ENCODE measurements at regions not wholly inside any gene's neighbourhood (a gene's known extent, or its start where the extent isn't known, plus 50 kb on each side); places are given as distances from the start of the nearest gene placed in this dataset.
"Not testable (repeated sequence)": the region's sequence is repeated elsewhere in the genome, so short reads cannot be mapped to it uniquely, and the experiment has no call there.

DNA sequence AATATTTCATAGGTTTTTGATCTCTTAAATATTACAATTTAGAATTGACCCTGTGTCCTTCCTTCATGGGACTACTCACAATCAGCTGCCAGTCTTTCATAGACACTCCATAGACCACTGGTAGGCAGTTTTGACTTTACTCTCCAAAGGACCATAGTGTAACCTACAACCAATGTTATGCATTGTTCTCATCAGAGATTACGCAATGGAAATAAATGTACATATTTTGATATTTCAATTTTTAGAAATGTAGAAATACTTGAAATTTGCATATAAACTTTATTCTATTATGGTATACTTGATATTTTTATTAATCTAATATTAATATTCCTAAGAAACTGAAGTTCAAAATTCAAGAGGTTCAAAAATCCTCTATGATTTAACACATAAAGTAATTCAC, 446.4 kb upstream of the KCND2 start:
- Histone ChIP-seq H3K9me3 (ENCODE audit: low read depth, low read length) (no peaks in the 10 kb centered on the region), H3K27ac (no peak overlapping the region), H3K36me3 (ENCODE audit: insufficient read depth, low read length) (no peaks in the 10 kb centered on the region), H3K4me3 (no peak overlapping the region), H3K9ac (ENCODE audit: insufficient read length) (no peak overlapping the region)
- TF ChIP-seq POLR2AphosphoS5 (IDR thresholded peaks at IDR 0.05; ENCODE audit: borderline replicate concordance, low read depth, low read length) (no peak), FOXP2 (optimal IDR thresholded peaks at IDR 0.05; ENCODE audit: control extremely low read depth, extremely low read length, insufficient read depth) (no peak), EZH2 (IDR thresholded peaks at IDR 0.05) (no peak)
- no peak for DNase-seq (ENCODE audit: low read depth, low spot score)

DNA sequence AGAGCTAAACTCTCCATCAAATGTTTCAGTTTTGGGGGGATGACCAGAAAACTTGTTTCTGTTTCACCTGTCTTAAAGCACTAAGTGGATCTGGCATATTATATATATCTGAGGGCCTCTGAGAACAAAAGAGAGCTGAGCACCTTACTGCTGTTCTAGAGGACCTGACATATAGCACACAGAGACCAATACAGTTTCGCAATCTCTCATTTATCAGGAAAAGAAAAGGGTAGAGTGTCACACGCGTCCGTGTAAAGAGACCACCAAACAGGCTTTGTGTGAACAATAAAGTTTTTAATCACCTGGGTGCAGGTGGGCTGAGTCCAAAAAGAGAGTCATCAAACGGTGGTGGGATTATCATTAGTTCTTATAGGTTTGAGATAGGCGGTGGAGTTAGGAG, 434.5 kb upstream of the KCND2 start:
- no peak for DNase-seq (ENCODE audit: low read depth, low spot score)
- no peaks in the 10 kb centered on the region for H3K9me3 ChIP-seq (ENCODE audit: low read depth, low read length)
- no peak overlapping the region for H3K27ac ChIP-seq
- H3K36me3 ChIP-seq (ENCODE audit: insufficient read depth, low read length), result no peaks in the 10 kb centered on the region
- no peak overlapping the region for H3K4me3 ChIP-seq
- H3K9ac ChIP-seq (ENCODE audit: insufficient read length), result no peak overlapping the region
- TF ChIP-seq FOXP2 (optimal IDR thresholded peaks at IDR 0.05; ENCODE audit: control extremely low read depth, extremely low read length, insufficient read depth) (no peak), EZH2 (IDR thresholded peaks at IDR 0.05) (no peak), POLR2AphosphoS5 (IDR thresholded peaks at IDR 0.05; ENCODE audit: borderline replicate concordance, low read depth, low read length) (no peak)

DNA sequence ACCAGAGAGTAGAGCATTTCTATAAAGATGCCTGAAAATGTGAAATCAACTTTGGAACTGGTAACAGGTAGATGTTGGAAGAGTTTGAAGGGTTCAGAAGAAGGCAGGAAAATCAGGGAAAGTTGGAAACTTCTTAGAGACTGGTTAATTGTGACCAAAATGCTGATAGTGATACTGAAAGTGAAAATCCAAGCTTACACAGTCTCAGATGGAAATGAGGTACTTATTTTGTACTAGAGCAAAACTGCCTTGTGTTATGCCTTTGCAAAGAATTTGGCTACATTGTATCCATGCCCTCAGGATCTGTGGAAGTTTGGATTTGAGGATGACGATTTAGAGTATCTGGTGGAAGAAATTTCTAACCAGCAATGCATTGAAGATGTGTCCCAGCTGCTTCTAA, 430.6 kb upstream of the KCND2 start:
- no peak overlapping the region for H3K4me3 ChIP-seq
- H3K27ac ChIP-seq, result no peak overlapping the region
- no peaks in the 10 kb centered on the region for H3K36me3 ChIP-seq (ENCODE audit: insufficient read depth, low read length)
- H3K9ac ChIP-seq (ENCODE audit: insufficient read length), result no peak overlapping the region
- H3K9me3 ChIP-seq (ENCODE audit: low read depth, low read length), result no peaks in the 10 kb centered on the region
- DNase-seq (ENCODE audit: low read depth, low spot score), result no peak
- TF ChIP-seq FOXP2 (optimal IDR thresholded peaks at IDR 0.05; ENCODE audit: control extremely low read depth, extremely low read length, insufficient read depth) (no peak), EZH2 (IDR thresholded peaks at IDR 0.05) (no peak), POLR2AphosphoS5 (IDR thresholded peaks at IDR 0.05; ENCODE audit: borderline replicate concordance, low read depth, low read length) (no peak)

DNA sequence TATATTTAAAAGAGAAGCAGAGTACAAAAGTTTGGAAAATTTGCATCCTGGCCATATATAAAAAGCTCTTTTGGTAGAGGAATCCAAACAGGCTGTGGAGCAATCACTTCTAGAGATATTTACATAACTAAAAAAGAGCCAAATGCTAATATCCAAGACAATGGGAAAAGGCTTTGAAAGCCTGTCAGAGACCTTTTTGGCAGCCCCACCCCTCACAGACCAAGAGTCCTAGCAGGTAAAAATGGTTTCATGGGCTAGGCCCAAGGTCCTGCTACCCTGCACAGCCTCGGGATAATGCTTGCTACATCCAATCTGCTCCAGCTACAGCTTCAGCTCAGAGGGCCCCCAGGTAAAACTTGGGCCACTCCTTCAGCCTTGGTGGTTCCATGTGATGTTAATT, 430.2 kb upstream of the KCND2 start:
- no peak overlapping the region for H3K4me3 ChIP-seq
- no peak overlapping the region for H3K9ac ChIP-seq (ENCODE audit: insufficient read length)
- no peak overlapping the region for H3K27ac ChIP-seq
- no peak for DNase-seq (ENCODE audit: low read depth, low spot score)
- no peaks in the 10 kb centered on the region for H3K9me3 ChIP-seq (ENCODE audit: low read depth, low read length)
- H3K36me3 ChIP-seq (ENCODE audit: insufficient read depth, low read length), result no peaks in the 10 kb centered on the region
- no peak for TF ChIP-seq EZH2 (IDR thresholded peaks at IDR 0.05)
- no peak for TF ChIP-seq FOXP2 (optimal IDR thresholded peaks at IDR 0.05; ENCODE audit: control extremely low read depth, extremely low read length, insufficient read depth)
- TF ChIP-seq POLR2AphosphoS5 (IDR thresholded peaks at IDR 0.05; ENCODE audit: borderline replicate concordance, low read depth, low read length), result no peak

DNA sequence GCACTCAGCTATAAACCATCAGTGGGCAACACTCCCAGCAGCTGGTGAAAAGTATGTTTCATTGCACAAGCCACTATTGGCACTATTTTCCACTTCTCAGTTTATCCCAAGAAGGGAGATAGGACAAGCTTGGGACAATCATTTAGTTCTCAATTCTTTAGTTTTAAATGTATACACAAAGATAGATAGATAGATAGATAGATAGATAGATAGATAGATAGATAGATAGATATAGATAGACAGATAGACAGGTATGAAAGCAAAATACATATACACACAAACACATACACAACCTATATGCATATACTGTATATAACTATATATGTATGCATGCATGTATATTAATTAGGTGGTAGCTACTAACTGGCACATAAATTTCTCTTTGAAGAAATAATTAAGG, 411.6 kb upstream of the KCND2 start:
- H3K9me3 ChIP-seq (ENCODE audit: low read depth, low read length), result no peaks in the 10 kb centered on the region
- no peak overlapping the region for H3K9ac ChIP-seq (ENCODE audit: insufficient read length)
- H3K36me3 ChIP-seq (ENCODE audit: insufficient read depth, low read length), result no peaks in the 10 kb centered on the region
- H3K4me3 ChIP-seq, result no peak overlapping the region
- TF ChIP-seq FOXP2 (optimal IDR thresholded peaks at IDR 0.05; ENCODE audit: control extremely low read depth, extremely low read length, insufficient read depth), result no peak
- no peak for TF ChIP-seq EZH2 (IDR thresholded peaks at IDR 0.05)
- no peak for TF ChIP-seq POLR2AphosphoS5 (IDR thresholded peaks at IDR 0.05; ENCODE audit: borderline replicate concordance, low read depth, low read length)
- no peak overlapping the region for H3K27ac ChIP-seq
- no peak for DNase-seq (ENCODE audit: low read depth, low spot score)

DNA sequence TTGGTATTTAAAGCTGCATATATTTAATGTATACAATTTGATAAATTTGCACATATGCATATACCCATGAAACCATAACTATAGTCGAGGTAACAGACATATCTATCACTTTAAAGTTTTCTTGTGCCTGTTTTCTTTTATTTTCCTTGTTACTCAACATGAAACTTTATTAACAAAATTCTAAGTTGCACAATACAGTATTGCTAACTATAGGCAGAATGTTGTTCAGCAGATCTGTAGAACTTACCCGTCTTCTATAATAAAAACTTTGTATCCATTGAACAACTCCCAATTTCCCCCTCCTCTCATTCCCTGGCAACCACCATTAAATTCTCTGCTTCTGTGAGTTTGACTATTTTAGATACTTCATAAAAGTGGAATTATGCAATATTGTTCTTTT, 404.6 kb upstream of the KCND2 start:
- TF ChIP-seq FOXP2 (optimal IDR thresholded peaks at IDR 0.05; ENCODE audit: control extremely low read depth, extremely low read length, insufficient read depth) (no peak), EZH2 (IDR thresholded peaks at IDR 0.05) (no peak), POLR2AphosphoS5 (IDR thresholded peaks at IDR 0.05; ENCODE audit: borderline replicate concordance, low read depth, low read length) (no peak)
- no peaks in the 10 kb centered on the region for H3K9me3 ChIP-seq (ENCODE audit: low read depth, low read length)
- no peak for DNase-seq (ENCODE audit: low read depth, low spot score)

DNA sequence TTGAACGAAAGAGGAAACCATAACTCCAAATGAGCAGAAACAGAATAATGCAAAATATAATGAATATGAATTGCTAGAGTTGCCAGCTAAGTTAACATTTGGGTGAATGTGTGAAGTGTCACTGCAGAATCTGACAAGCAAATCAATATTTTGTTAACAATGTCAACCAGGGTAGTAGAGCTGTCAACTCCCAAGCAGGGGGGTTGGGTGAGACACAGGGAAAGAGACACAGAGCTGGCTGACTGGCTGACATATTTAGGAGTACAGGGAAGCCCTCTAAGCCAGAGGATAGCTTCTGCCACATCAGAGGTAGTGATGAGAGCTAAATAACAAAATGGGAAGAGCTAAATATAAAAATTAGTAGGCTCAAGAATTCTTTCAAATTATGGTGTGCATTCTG, 393.1 kb upstream of the KCND2 start:
- H3K9me3 ChIP-seq (ENCODE audit: low read depth, low read length), result no peaks in the 10 kb centered on the region
- H3K9ac ChIP-seq (ENCODE audit: insufficient read length), result no peak overlapping the region
- H3K4me3 ChIP-seq, result no peak overlapping the region
- no peak overlapping the region for H3K27ac ChIP-seq
- H3K36me3 ChIP-seq (ENCODE audit: insufficient read depth, low read length), result no peaks in the 10 kb centered on the region
- DNase-seq (ENCODE audit: low read depth, low spot score), result no peak
- no peak for TF ChIP-seq POLR2AphosphoS5 (IDR thresholded peaks at IDR 0.05; ENCODE audit: borderline replicate concordance, low read depth, low read length)

More for the DNA sequence above, 404.6 kb upstream of the KCND2 start:
- no peak overlapping the region for H3K4me3 ChIP-seq
- no peak overlapping the region for H3K27ac ChIP-seq
- H3K9ac ChIP-seq (ENCODE audit: insufficient read length), result no peak overlapping the region
- H3K36me3 ChIP-seq (ENCODE audit: insufficient read depth, low read length), result no peaks in the 10 kb centered on the region

DNA sequence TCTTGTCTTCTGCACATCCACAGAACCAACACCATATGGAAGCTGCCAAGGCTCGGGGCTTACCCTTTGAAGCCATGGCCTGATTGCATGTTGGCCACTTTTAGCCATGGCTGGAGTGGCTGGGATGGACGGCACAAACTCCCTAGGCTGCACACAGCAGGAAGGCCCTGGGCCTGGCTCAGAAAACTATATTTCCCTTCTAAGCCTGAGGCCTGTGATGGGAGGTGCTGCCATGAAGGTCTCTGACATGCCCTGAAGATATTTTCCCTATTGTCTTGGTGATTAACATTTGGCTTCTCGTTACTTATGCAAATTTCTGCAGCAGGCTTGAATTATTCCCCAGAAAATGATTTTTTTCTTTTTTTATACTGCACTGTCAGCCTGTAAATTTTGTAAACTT, 387.0 kb upstream of the KCND2 start:
- Histone ChIP-seq H3K9ac (ENCODE audit: insufficient read length) (no peak overlapping the region), H3K36me3 (ENCODE audit: insufficient read depth, low read length) (no peaks in the 10 kb centered on the region), H3K9me3 (ENCODE audit: low read depth, low read length) (no peaks in the 10 kb centered on the region), H3K27ac (no peak overlapping the region), H3K4me3 (no peak overlapping the region)
- no peak for TF ChIP-seq FOXP2 (optimal IDR thresholded peaks at IDR 0.05; ENCODE audit: control extremely low read depth, extremely low read length, insufficient read depth)
- no peak for DNase-seq (ENCODE audit: low read depth, low spot score)

DNA sequence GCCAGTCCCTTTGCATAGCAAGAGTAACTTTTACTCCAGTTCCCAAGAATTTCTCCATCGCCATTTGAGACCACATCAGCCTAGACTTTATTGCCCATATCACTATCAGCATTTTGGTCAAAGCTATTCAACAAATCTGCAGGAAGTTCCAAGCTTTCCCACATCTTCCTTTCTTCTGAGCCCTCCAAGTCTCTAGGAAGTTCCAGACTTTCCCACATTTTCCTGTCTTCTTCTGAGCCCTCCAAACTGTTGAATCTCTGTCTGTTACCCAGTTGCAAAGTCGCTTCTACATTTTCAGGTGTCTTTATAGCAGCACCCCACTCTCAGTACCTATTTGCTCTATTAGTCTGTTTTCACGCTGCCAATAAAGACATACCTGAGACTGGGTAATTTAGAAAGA, 386.4 kb upstream of the KCND2 start:
- H3K9ac ChIP-seq (ENCODE audit: insufficient read length); H3K27ac ChIP-seq; DNase-seq (ENCODE audit: low read depth, low spot score); H3K4me3 ChIP-seq; H3K36me3 ChIP-seq (ENCODE audit: insufficient read depth, low read length); H3K9me3 ChIP-seq (ENCODE audit: low read depth, low read length): not testable (repeated sequence)
